HG02938 (cell line): ENCODE measurements at regions not wholly inside any gene's neighbourhood (a gene's known extent, or its start where the extent isn't known, plus 50 kb on each side); places are given as distances from the start of the nearest gene placed in this dataset.

Experiments
- ATAC-seq: cut with Tn5 transposase; IDR thresholded peaks from one replicate; pipeline ENCODE4 v1.9.1; 2021; ENCODE audit warnings: mild to moderate bottlenecking, moderate library complexity; ENCODE audit not compliant: unreplicated experiment

- ATAC-seq, result no peak
Measured at GRCh38 chr7:12120632-12121031, 90.5 kb upstream of the TMEM106B start.

- ATAC-seq, result no peak
Measured at GRCh38 chr7:12123172-12123571, 87.9 kb upstream of the TMEM106B start.

- no peak for ATAC-seq
Measured at GRCh38 chr7:12124028-12124427, 87.1 kb upstream of the TMEM106B start.

- no peak for ATAC-seq
Measured at GRCh38 chr7:12127455-12127854, 83.6 kb upstream of the TMEM106B start.

- no peak for ATAC-seq
Measured at GRCh38 chr7:12130609-12131008, 80.5 kb upstream of the TMEM106B start.

GRCh38 chr7:12131122-12131521 lies 80.0 kb upstream of the TMEM106B start:
- ATAC-seq, result no peak

DNA sequence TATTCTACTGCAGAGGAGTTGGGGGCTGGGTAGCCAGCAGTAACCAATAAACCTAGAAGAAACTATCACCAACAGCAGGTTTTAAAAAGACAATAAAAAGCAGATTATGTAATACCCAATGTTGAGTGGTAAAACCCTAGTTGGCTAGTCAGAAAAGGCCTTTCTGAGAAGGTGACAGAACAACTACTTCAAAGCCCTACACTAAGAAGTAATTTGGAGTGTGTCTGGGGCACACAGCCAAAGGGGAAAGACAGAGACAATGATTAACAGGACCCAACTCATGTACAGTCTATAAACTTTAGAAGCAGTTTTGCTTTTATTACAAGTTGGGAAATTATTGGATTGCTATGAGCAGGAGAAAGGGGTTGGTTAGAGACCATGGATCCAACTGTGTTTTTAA lies 77.2 kb upstream of the TMEM106B start:
- ATAC-seq, result no peak

- ATAC-seq, result no peak
Measured at GRCh38 chr7:12136523-12136922, 74.6 kb upstream of the TMEM106B start.

DNA sequence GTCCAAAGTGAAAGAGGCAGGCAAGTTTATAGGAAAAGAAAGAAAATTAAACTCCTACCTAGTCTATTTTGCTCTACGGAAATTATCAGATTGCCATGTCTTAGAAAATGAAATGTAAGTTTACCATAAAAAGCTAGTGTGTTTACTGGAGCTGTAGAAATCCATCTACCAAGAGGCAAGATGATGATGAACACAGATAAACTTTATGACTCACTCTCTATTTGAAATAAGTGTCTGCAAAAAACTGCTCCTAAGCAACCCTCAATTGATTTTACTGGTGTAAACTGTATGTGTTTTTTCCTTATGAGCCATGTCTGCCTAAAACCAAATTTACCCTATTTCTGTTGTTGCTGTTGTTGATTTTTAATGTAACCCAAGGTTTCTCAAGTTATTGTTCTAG lies 73.8 kb upstream of the TMEM106B start:
- ATAC-seq, result no peak

DNA sequence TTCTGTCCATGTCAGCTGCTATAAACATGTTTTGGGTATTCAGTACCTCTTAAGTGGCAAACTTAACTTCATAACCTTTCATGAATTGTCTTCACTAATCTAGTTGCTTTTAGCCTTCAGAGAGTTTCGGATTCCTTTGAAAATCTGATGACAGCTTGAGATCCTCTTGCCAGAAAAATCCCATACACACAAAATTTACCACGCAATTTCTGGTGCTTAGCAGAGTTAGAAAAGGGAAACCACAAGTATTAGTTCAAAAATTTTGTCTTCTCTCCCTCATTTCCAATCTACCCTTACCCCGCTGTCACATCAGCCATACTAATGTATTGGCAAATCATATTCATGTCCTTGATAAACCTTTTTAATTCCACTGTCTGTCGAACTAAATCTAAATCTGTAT lies 72.7 kb upstream of the TMEM106B start:
- no peak for ATAC-seq

DNA sequence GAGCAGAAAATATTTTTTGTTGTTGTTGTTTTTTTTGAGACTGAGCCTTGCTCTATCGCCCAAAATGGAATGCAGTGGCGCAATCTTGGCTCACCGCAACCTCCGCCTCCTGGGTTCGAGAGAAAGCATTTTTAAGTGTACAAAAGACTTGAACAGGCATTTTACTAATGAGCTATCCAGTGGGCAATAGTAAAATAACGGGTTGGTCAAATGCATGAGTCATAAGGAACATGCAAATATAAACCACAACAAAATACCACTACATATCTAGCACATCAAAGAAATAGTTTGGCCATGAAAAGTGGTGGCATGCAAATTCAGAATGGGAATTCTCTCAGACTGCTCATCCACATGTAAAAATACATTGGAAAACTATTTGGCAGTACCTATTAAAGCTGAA lies 71.7 kb upstream of the TMEM106B start:
- no peak for ATAC-seq

GRCh38 chr7:12146813-12147212 lies 64.3 kb upstream of the TMEM106B start:
- ATAC-seq, result no peak

DNA sequence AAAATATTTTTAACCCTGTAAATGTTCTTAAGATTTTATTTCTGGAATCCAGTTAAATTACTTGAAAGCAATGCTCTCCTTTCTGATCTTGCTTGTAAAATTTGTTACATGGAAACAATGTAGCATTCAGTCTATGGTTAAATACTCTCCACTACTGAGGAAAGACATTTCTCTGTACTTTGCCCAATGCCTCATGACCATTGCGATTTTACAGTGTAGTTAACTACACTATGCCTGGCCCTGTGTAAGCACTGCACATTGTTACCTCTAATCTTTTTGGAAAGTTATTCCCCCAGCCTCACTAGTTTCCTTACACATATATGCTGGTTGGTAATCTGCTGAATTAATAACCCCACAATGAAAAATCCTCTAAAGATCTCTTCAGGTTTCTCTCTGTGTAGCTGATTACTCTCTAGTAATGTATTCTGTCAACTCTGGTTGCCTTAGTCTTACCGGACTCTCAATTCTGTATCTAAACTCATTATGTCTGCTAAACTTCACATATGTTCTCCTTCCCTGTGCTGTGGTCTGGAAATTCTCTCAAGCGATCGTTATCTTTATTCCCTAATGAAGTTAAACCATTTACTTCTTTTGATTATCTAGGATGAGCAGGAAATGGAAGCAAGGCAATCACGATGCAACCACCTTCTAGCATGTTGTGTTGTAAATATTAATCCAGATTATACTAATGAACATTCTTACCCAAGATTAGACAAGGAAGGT lies 58.7 kb upstream of the TMEM106B start:
- ATAC-seq, result no peak

DNA sequence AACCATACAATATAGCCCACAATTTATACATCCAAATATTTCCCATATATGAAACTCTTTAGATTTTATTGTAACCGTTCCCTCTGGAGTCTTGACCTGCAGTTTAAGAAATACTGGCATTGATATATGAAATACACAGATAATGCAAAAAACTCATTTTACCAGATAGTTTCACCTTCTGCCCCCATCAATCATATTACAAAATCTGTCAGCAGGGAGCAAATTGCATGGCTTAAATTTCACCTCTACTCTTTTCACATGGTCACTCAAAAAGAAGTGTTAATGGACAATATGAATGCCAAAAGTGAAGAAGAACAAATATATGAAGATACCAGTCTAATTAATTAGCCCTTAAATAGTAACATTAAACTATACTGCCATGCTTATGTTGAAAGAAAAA lies 57.0 kb upstream of the TMEM106B start:
- ATAC-seq, result no peak

DNA sequence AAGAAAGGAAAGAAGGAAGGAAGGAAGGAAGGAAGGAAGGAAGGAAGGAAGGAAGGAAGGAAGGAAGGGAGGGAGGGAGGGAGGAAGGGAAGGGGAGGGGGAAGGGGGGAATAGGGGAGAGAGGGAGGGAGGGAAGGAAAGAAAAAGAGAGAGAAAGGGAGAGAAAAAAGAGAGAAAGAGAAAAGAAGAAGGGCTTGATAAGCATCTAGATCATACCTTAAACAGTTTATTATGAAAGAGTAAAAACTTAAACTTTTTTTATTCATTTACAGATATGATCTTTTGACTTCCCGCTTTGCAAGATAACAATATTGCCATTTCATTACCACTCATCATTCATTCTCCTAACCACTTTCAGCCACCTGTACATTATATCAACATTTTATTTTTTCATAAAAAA lies 53.6 kb upstream of the TMEM106B start:
- ATAC-seq, result no peak

DNA sequence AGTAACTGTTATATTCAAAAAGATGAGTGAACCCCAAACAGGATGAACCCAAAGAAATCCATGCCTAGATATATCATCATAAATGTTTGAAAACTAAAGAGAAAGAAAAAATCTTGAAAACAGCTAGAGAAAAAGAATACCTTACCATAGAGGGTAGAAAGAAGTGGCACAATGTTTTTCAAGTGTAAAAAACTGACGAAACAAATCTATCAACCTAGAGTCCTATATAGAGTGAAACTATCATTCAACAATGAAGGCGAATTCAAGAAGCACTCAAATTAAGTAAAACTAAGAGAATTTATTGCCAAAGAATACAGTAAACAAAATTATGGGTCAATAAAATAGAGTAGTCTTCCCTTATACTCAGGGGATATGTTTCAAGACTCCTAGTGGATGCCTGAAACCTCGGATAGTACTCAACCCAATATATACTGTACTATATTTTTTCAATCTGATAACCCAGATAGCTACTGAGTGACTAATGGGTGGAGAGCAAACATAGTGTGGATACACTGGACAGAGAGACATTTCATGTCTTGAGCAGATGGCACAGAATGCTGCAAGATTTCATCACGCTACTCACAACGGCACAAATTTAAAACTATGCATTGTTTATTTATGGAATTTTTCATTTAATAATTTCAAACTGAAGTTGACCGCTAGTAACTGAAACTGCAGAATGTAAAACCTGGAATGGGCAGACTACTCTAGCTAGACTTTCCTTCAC lies 52.6 kb upstream of the TMEM106B start:
- no peak for ATAC-seq

GRCh38 chr7:12161146-12161545 lies 49.9 kb upstream of the TMEM106B start:
- no peak for ATAC-seq
